Activated T-cell treated with anti-CD3 and anti-CD28 coated beads for 48 hours (primary cell): ENCODE measurements at regions not wholly inside any gene's neighbourhood (a gene's known extent, or its start where the extent isn't known, plus 50 kb on each side); places are given as distances from the start of the nearest gene placed in this dataset.

Experiments used
- DNase-seq: peaks from one replicate; pipeline ENCODE4 v3.0.0-alpha.2; 2020; ENCODE audit warnings: low read depth

DNA sequence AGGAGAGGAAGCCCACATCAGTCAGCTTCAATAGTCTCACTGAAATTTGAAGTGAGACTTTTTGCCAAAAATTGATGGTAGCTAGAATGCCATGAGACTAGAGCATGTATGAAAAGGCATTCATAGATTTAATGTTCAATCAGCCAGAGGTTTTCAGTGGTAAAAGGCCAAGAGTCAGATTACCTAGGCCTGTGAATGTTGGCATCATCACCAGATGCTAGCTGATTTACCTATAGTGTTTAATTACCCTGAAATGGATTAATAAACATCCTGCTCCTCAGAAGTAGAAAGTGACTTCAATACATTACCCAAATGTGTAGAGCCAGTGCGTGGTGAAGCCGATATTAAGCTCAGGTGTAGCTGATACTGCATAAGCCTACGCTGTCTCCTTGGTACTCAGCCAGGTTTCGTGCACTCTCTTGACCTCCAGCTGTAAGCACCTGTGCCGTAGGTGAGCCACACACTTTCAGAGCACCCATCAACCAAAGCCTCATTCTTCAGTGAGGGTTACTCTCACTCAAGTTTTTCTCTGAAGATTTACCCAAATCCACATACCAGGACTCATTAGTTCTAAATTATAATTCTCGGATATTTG is 1140.3 kb upstream of the SLC10A2 start:
- no peak for DNase-seq

DNA sequence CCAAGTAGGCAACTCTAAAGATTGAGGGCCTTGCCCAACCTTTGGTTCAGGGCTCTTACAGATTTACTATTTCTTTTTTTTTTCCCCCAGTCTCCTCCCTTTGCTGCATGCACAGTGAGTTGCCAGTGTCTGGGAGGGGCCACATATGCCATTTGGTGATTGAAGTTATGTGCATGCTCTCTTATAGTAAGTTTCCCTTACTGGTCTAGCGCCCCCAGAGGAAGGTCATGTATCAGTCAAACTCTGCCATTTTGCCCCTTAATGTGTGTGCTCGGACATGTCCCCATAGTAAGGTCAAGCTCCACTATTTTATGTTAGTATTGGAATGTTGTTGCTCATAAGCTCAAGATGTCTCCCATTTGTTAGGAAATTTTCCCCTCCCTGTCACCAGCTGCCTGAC is 1138.0 kb upstream of the SLC10A2 start:
- no peak for DNase-seq

DNA sequence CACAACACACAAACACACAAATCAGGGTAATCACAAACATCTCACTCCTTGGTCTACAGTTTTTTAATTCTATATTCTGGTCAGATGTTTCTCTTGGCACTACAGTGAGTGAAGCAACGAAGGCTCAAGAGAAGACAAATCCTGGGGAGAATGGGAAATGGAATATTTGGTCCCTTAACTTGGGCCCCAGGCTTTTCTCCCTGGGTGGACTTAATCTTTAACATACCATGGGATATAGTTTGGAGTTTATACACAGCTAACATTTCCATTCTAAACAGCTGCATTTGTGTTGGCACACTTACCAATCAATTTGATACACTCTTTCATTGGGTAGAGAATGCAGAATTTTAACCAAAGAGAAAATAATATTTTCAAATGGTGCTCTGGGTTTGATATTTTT is 1132.6 kb upstream of the SLC10A2 start:
- DNase-seq, result no peak

DNA sequence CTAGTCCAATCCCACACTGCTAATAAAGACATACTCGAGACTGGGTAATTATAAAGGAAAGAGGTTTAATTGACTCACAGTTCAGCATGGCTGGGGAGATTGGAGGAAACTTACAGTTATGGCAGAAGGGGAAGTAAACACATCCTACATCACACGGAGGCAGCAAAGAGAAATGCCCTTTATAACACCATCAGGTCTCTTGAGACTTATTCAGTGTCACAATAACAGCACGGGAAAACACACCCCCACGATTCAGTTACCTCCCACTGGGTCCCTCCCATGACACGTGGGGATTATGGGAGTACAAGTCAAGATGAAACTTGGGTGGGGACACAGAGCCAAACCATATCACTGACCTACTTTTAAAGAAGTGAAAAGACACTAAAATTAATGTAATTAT is 1130.4 kb upstream of the SLC10A2 start:
- no peak for DNase-seq

DNA sequence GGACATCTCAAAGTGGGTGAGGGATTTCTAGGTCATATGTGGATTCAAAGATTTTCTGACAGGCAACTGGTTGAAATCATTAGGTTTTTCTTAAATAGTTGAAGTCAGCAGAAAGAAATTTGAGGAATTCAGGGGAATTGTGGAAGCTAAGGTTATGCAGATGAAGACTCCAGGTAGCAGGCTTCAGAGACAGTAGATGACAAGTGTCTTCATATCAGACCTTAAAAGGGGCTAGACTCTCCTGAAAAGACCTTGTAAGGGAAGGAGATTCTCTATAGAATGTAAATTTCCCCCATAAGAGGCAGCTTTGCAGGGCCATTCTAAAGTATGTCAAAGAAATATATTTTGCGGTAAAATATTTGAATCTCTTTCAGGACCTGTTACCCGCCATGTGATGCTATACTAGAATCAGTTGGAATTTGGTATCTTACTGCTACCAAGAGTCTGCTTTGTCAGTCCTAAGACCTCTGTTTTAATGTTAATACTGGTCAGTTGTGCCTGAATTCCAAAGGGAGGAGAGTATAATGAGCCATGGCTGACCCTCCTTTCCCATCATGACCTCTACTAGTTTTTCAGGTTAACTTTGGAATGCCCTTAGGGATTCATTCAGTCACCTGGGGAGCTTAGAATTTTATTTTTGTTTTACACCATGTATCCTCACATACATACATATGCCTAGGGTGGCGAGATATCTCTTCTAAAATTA is 1115.5 kb upstream of the SLC10A2 start:
- no peak for DNase-seq

DNA sequence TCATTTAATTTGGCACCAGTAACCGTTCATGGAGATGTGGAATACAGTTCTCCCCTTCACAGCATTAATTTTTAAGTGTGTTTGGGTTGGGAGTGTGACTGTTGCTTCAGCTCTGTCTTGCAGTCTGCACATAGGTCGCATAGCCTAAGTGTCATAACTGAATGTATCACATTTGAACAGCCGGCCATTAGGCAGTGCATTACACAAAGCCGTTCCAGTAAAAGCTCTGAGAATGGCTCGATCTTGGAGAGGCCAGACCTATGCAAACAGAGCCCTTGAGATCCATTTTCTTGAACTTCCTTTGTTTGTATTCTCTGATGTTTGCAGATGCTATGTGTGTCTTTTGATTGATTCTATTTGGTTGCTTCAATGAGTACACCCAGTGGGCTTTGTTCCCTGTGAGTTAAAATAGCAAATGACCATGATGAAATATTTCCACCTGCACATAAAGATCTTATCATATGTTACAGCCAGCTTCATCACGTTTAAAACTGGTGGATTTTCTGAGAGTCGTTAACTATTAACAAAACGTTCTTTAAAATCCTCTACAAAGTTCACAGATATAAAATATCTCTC is 1104.9 kb upstream of the SLC10A2 start:
- no peak for DNase-seq

DNA sequence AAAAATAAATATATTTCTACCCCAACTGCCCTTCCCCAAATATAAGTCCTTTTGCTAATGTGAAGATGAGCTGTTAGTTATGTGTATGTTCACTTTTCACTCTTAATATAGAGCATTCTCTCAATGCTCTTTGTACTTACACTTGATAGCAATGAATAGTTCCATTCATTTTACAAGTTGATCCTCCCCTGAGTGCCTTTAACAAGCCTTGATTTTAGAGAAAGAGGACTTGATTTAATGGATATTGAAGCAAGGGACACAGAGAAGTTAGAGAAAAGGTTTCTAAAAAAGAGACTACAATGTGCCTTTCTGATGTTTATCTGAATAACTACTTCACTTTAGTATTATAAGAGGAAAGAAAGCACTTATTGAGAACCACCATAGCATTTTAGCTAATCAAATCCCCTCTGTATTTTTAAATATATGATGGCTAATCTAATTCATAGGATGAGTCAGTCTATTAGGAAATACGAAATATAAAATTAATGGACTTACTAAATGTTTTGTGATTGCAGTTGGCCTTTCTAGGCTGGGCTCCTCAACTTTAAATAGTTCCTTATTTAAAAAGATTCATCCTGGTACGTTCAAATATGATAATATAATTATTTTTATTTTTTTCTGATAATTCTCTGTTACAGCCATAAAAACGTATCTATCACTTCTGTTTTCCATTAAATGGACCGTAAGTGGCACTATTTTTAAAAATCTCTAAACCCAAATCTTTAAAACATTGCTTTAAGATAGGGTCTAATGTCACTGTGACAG is 1097.8 kb upstream of the SLC10A2 start:
- DNase-seq, result no peak

DNA sequence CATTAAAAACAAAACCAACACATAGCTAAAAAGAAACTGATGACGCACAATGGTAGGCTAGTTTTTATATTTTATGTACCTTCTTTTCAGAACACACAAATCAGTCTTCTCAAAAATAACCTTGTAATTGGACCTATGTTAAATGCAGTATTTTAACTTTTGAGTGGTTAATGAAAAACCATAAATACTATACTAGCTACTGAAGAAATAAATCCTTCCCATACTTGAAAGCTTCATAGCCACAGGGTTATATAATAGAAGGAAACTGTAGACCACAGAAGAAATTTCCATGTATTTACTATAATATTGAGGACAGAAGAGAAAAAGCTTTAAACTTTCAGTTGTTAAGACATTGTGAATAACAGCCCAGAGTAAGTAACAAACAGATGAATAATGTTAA is 1094.3 kb upstream of the SLC10A2 start:
- no peak for DNase-seq

DNA sequence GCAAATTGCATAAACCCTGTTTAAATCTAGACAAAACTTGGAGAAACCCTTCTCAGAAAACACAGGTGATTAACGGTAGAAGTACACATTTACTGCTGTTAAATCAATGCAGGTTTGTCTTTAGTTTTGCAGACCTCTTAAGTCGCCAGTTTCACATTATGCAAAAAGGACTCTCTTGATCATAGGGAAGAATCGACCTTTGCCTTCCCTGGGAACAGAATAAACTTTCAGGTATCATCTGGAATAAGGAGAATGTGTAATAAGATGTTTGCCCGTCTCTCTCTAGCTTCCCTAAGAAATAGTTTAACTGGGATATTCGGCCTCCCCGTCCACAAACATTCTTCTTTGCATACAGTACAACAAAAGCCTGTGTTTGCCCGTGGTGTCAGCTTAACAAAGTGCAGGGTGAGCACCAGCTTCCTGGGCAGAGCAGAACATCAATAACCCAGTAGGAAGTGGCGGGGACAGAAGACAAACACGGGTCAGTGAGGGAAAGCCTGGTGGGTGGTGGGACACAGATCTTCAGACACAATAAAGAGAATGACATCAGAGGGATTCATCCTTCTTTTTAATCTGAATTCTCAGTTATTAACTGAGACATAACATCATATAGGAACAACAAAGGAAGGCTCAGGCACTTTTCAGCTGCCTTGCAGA is 1077.7 kb upstream of the SLC10A2 start:
- DNase-seq, result no peak

DNA sequence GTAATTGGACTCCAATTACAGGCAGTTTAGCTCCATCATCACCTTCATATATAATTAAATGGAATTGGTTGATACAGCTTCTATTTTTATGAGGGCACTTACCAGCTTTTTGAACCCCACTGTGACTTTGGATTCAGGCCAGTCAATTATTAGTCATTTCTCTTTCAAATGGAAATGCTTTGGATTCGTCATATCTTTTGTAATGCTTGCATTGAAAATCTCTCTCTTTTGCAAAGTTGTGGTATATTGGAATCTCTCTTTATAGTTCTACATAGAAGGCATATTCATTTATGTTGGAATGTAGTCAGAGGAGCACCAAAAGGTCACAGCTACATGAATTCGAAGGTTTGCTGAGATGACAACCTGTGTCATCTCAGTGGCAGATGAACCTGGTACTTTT is 1074.3 kb upstream of the SLC10A2 start:
- no peak for DNase-seq

DNA sequence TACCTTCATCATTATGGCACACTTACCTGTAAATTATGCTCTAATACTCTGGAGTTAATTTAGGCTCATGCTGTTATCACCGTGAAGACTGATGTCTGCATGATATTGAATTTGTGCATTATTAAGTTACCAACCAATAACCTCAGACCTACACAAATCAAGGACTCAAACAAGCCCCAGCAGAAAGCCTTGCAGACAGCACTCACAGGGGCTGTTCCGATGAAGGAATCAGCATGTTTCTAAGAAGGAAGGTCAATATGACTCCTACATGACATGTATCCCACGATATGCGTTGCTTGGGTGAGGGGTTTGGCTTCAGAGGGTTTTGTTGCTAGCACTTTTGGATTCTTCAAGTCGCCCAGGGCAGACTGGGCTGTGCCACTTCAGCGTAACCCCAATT is 1071.2 kb upstream of the SLC10A2 start:
- no peak for DNase-seq

DNA sequence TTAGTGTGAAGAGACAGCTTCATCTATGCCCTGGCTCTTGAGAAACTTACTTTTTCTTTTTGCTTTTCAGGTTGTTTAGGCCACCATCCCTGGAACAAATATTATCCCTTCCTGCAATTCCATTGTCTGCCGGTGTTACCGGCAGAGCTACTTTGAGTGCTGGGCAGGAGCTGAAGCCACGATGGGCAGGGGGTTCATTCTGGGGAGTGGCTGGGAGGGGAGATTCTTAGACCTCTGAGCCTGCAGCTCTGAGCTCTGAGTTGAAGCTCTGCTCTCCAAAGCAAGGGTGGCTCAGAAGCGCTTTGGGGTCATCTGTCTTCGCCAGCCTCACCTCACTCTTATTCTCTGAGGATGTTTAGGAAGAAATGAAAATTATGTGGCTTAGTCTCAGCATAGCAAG is 1066.6 kb upstream of the SLC10A2 start:
- DNase-seq, result no peak

DNA sequence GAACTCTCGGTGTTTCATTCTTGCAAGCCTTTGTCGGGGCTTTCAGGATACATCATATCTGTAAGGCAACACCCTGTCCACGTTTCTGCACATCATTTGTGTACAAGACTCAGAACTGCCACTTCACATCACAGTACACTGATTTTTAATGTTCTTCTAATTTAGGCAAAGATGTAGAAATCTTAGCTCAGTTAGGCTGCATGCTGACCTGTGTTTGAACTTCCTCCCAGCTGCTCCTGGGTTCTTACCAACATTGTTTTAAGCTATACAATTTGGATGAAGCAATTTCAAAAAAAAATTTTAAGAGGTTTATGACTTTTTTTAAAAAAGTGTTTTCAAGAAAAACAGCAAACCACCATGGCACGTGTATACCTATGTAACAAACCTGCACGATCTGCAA is 1047.9 kb upstream of the SLC10A2 start:
- DNase-seq, result no peak

DNA sequence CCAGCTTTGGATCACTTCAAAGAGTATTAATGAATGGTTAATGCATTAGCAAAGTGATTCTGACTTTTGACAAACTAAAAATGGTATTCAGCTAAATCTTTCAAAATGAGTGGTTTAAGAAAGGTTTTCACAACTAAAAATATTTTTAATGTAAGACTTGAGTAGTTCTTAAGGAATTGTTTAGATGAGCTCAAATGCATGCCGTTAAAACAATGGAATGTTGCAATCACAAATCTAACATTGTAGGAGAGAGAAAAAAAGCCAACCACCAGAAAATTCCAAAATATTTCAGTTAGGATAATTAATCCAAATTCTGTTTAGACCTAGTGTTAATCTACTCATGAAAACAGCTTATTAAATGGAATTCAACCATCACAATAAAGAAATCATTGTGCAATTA is 1044.8 kb upstream of the SLC10A2 start:
- DNase-seq, result no peak

DNA sequence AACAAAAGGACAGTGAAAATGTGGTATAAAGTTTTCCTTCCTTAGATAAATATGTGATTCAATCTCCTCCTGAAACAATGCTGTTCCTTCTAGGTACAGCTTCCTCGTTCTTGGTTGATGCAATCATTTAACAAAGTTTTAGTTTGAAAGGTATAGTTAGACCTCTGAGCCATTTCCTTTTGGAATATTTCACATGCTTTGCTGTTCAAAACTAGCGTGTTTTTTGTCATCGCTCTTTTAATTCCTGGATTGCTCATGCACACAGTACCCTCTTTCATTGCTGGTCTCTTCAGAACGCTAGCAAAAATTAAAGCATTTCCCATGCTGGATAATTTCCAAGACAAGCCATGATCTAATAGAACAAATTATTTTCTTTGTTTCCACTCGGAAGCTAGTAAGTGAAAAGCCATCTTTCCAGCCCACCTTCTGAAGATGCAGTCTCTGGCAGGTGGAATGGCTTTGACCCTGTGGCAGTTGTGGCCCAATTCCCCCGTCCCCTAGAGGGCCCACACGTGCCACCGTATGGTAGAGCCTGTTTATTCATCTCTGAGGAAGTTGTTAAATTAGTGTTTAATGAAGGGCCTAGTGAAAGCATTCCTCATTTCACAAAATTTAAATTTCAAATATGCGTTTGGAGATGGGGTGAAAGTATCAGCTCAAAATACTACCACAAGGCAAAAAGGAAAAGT is 1040.6 kb upstream of the SLC10A2 start:
- DNase-seq, result no peak

DNA sequence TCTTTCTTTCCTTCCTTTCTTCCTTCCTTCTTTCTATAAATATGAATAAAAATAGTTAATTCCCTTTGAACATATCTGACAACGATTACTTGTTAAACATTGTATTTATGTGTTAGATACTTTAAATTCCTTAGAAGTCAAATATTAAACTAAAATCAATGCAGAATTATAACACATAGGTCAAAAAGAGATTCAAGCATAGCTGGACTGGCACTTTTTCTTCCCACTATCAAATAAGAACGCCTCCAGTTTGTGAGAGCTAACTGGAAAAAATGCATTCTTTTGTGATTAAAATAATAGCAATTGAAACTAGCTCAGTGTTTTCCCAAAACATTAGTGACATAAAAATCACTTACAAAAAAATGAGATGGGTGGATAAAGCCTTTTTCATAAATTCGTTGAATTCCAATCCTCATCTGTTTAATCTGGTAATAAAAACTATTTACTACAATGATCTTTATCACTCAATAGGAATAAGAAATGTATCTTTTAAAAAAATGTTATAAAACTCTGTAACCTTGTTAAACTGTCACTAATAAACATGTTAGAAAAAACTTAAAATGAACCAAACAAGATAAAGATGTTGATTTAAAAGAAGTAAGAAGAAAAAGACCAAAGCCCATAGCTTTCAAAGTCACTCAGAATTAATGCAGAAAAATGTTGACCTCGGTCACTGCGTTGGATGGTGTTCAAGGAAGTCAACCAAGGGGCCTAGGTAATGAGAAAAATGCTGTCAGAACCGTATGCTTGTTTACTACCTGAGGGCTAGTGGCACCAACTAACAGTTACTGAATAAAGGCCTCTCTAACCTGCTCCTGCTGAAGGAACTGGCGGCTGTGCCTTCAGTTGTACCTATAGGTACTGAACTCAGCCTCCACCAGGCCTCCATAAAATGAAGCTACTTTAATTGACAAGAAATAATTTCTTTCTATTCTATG is 1039.5 kb upstream of the SLC10A2 start:
- no peak for DNase-seq

DNA sequence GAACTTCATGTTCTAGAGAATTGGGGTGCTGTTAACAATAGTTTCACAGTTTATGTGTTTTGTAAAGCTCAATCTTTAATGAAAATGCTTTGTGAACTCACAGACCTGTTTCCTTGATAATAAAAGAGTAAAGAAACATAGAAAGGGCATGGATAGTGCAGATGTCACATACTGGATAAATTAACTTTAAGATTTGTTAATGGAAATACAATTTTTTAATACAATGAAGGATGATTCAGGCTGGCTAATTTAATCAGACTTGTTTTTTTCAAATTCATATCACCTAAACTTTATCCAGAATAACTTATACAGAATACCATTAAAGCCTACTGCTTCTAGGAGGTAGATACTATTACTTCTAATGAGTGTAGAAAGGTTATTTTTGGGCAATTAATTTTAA is 1033.5 kb upstream of the SLC10A2 start:
- DNase-seq, result no peak

DNA sequence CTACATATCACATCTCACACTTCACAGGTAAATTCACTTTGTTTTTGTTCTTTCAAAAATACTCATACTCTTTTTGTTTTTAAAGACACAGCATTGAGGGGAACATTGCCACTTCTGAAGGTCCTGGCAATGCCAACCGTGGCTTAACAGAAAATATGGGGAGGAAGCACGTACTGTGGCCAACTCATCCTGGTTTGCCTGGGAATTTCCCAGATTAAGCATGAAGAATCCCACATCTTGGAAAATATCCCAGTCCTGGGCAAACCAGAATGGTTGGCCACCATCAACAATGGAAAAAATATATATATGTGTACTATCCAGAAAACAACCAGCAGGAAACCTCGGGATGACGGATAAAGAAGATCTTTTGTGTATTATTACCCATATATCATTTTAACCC is 1032.2 kb upstream of the SLC10A2 start:
- no peak for DNase-seq

DNA sequence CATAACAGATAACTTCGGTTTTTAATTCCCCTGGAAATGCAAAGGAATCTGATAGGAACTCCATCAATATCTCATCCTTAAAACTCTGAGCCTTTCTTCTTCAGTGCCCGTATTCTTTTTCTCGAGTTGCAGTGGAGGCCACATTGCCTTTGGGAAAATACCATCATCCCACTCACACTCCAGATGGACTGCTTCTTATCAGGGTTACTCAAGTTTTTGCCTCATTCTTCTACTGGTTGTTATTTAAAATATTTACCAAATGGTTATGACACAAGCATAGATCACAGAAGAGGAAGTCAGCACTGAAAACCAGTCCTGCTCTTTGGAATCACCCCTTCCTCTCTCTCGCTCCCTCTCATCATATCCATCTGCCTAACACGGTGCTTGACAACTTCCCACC is 1020.5 kb upstream of the SLC10A2 start:
- no peak for DNase-seq

DNA sequence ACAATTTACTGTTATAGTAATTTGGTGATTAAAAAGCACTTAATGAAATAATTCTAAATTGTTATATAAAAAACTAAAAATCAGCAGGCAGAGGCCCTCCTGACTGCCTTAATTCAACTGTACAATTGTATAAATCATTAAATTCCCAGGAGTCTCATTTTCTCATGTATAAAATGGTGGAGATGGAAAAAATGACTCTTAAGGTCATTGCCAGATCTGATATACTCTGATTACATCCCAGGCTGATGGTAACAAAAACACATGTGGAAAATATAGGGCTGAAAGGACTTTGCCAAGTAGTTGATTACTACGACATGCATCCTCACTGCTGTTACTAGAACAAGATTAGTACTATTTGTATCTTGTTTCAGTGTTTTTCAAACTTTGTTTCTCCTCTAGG is 1020.0 kb upstream of the SLC10A2 start:
- DNase-seq, result no peak

DNA sequence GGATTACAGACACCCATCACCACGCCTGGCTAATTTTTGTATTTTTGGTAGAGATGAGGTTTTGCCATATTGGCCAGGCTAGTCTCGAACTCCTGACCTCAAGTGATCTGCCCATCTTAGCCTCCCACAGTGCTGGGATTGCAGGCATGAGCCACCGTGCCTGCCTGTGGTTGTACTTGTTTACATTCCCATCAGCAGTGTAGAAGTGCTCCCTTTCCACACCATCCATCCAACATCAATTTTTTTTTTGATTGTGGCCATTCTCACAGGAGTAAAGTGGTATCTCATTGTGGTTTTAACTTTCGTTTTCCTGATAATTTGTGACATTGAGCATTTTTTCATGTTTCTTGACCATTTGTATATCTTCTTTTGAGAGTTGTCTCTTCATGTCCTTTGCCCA is 1019.4 kb upstream of the SLC10A2 start:
- DNase-seq, result no peak
